WTC11 (cell line): ENCODE measurements at regions not wholly inside any gene's neighbourhood (a gene's known extent, or its start where the extent isn't known, plus 50 kb on each side); places are given as distances from the start of the nearest gene placed in this dataset.

Experiments used
- ATAC-seq: fragments of 200-7000 bp; cut with Tn5 transposase; 2 replicates; pipeline ENCODE4 v1.10.0; 2021; ENCODE audit warnings: mild to moderate bottlenecking, moderate library complexity
- CTCF ChIA-PET: fragments of 300-600 bp; sonication (Branson Sonifier 250); formaldehyde crosslinking; loops from one replicate; lab custom pipeline; 2021; ENCODE audit warnings: antibody characterized with exemption; lab: Charles Lee
- POLR2A ChIA-PET: fragments of 350-600 bp; sonication (Branson Sonifier 250); formaldehyde crosslinking; loops from one replicate; lab custom pipeline; 2021; ENCODE audit warnings: antibody characterized with exemption; lab: Charles Lee
- DNase-seq: peaks from one replicate; pipeline ENCODE4 v3.0.0; 2021; ENCODE audit warnings: low spot score
- H3K27ac Mint-ChIP-seq: 2 replicates; pipeline ENCODE4 v1.8.0; 2021; ENCODE audit warnings: mixed read lengths
- H3K27me3 Mint-ChIP-seq: 2 replicates; pipeline ENCODE4 v1.8.0; 2021; ENCODE audit warnings: low read depth, mild to moderate bottlenecking, moderate library complexity, mixed read lengths
- H3K36me3 Mint-ChIP-seq: 2 replicates; pipeline ENCODE4 v1.8.0; 2021; ENCODE audit warnings: mixed read lengths
- H3K4me1 Mint-ChIP-seq: 2 replicates; pipeline ENCODE4 v1.8.0; 2022; ENCODE audit warnings: mixed read lengths
- H3K4me3 Mint-ChIP-seq: 2 replicates; pipeline ENCODE4 v1.8.0; 2021; ENCODE audit warnings: mild to moderate bottlenecking, moderate library complexity, mixed read lengths
- H3K9me3 Mint-ChIP-seq: 2 replicates; pipeline ENCODE4 v1.8.0; 2021; ENCODE audit warnings: mixed read lengths
- CBFB ChIP-seq: sonication (generic); formaldehyde crosslinking; IDR thresholded peaks from 2 replicates; pipeline ENCODE4 v1.8.1; 2022; ENCODE audit warnings: mild to moderate bottlenecking, low read depth, missing genetic modification reagents
- CREM ChIP-seq: sonication (generic); formaldehyde crosslinking; IDR thresholded peaks from 2 replicates; pipeline ENCODE4 v1.8.1; 2022; ENCODE audit warnings: mild to moderate bottlenecking, missing genetic modification reagents, moderate library complexity
- E2F5 ChIP-seq: sonication (generic); formaldehyde crosslinking; IDR thresholded peaks from 2 replicates; pipeline ENCODE4 v1.8.1; 2022; ENCODE audit warnings: mild to moderate bottlenecking, moderate library complexity, missing genetic modification reagents
- ESRRA ChIP-seq: sonication (generic); formaldehyde crosslinking; IDR thresholded peaks from 2 replicates; pipeline ENCODE4 v1.8.1; 2022; ENCODE audit warnings: mild to moderate bottlenecking, missing genetic modification reagents, borderline replicate concordance
- GTF2I ChIP-seq: fragments of 250-450 bp; sonication (Bioruptor Pico); conservative IDR thresholded peaks from 2 replicates; pipeline ENCODE4 v1.4.0; 2021; ENCODE audit warnings: mild to moderate bottlenecking
- HMGA2 ChIP-seq: fragments of 250-450 bp; sonication (Bioruptor Pico); IDR thresholded peaks from 2 replicates; pipeline ENCODE4 v1.4.0; 2021; ENCODE audit warnings: mild to moderate bottlenecking, moderate library complexity
- JAZF1 ChIP-seq: fragments of 250-450 bp; sonication (Bioruptor Pico); IDR thresholded peaks from 2 replicates; pipeline ENCODE4 v1.9.0; 2021; ENCODE audit warnings: moderate library complexity, mild to moderate bottlenecking, inconsistent platforms
- MAX ChIP-seq: sonication (generic); formaldehyde crosslinking; IDR thresholded peaks from 2 replicates; pipeline ENCODE4 v1.8.0; 2022; ENCODE audit warnings: mild to moderate bottlenecking, missing genetic modification reagents
- MLX ChIP-seq: sonication (generic); formaldehyde crosslinking; IDR thresholded peaks from 2 replicates; pipeline ENCODE4 v1.8.1; 2023; ENCODE audit warnings: mild to moderate bottlenecking, missing genetic modification reagents, moderate library complexity
- NFYB ChIP-seq: sonication (generic); formaldehyde crosslinking; conservative IDR thresholded peaks from 2 replicates; pipeline ENCODE4 v1.8.0; 2022; ENCODE audit warnings: low read depth, missing genetic modification reagents
- SMAD4 ChIP-seq: sonication (generic); formaldehyde crosslinking; IDR thresholded peaks from 2 replicates; pipeline ENCODE4 v1.8.0; 2022; ENCODE audit warnings: mild to moderate bottlenecking, missing genetic modification reagents
- SOX15 ChIP-seq: fragments of 250-450 bp; sonication (Bioruptor Pico); IDR thresholded peaks from 2 replicates; pipeline ENCODE4 v1.9.0; 2021; ENCODE audit warnings: mild to moderate bottlenecking
- TEAD1 ChIP-seq: sonication (generic); formaldehyde crosslinking; IDR thresholded peaks from 2 replicates; pipeline ENCODE4 v1.8.0; 2022; ENCODE audit warnings: mild to moderate bottlenecking, missing genetic modification reagents
- TEAD4 ChIP-seq: sonication (generic); formaldehyde crosslinking; IDR thresholded peaks from 2 replicates; pipeline ENCODE4 v1.8.0; 2022; ENCODE audit warnings: mild to moderate bottlenecking, missing genetic modification reagents
- TP53 ChIP-seq: sonication (generic); formaldehyde crosslinking; IDR thresholded peaks from 2 replicates; pipeline ENCODE4 v1.8.1; 2023; ENCODE audit warnings: mild to moderate bottlenecking, missing genetic modification reagents
- ZBTB43 ChIP-seq: sonication (generic); formaldehyde crosslinking; IDR thresholded peaks from 2 replicates; pipeline ENCODE4 v1.8.1; 2023; ENCODE audit warnings: mild to moderate bottlenecking, missing genetic modification reagents
- ZMAT4 ChIP-seq: fragments of 250-450 bp; sonication (Bioruptor Pico); IDR thresholded peaks from 2 replicates; pipeline ENCODE4 v1.9.0; 2021; ENCODE audit warnings: mild to moderate bottlenecking
- ZNF138 ChIP-seq: sonication (generic); formaldehyde crosslinking; conservative IDR thresholded peaks from 2 replicates; pipeline ENCODE4 v1.8.1; 2022; ENCODE audit warnings: mild to moderate bottlenecking, moderate library complexity, missing genetic modification reagents
- ZNF512 ChIP-seq: sonication (generic); formaldehyde crosslinking; IDR thresholded peaks from 2 replicates; pipeline ENCODE4 v1.8.1; 2022; ENCODE audit warnings: missing genetic modification reagents, borderline replicate concordance

- DNase-seq (no peak), ATAC-seq (no peak)
- Mint-ChIP-seq H3K27ac (no peak overlapping the region), H3K27me3 (no peaks in the 10 kb centered on the region), H3K4me3 (no peak overlapping the region), H3K4me1 (peaks cover 11% of the 10 kb centered on the region), H3K36me3 (no peaks in the 10 kb centered on the region)
- CTCF ChIA-PET, result no interaction called here
- TF ChIP-seq HMGA2 (CRISPR knock-in tag), result no peak
- TF ChIP-seq MAX (CRISPR knock-in tag), result no peak
- no peak for TF ChIP-seq MLX (CRISPR knock-in tag)
- TF ChIP-seq ZMAT4, result no peak
- no peak for TF ChIP-seq ZNF512 (CRISPR knock-in tag)
- no peak for TF ChIP-seq NFYB (CRISPR knock-in tag)
- TF ChIP-seq JAZF1 (CRISPR knock-in tag), result no peak
- no peak for TF ChIP-seq ZNF138 (CRISPR knock-in tag)
- TF ChIP-seq CREM (CRISPR knock-in tag), result no peak
- TF ChIP-seq GTF2I, result no peak
- no peak for TF ChIP-seq SOX15 (CRISPR knock-in tag)
- TF ChIP-seq TEAD1 (CRISPR knock-in tag), result no peak
- TF ChIP-seq, all 79 proteins: peak for 0
- peaks cover 6% of the 10 kb centered on the region; the same call in 1 of the 2 replicates for H3K9me3 Mint-ChIP-seq
- POLR2A ChIA-PET, result no interaction called here
Observed at GRCh38 chr3:102905811-102906210, 471.0 kb downstream of the ZPLD1 start.

GRCh38 chr3:102906818-102907217 lies 472.0 kb downstream of the ZPLD1 start:
- TF ChIP-seq ESRRA (CRISPR knock-in tag), result no peak
- TF ChIP-seq E2F5 (CRISPR knock-in tag), result no peak
- TF ChIP-seq ZBTB43 (CRISPR knock-in tag), result no peak
- TF ChIP-seq TP53 (CRISPR knock-in tag), result no peak
- TF ChIP-seq MLX (CRISPR knock-in tag), result no peak
- TF ChIP-seq SMAD4 (CRISPR knock-in tag), result no peak
- TF ChIP-seq CBFB (CRISPR knock-in tag), result no peak
- TF ChIP-seq TEAD4 (CRISPR knock-in tag), result no peak
- TF ChIP-seq NFYB (CRISPR knock-in tag), result no peak
- peaks cover 6% of the 10 kb centered on the region; the same call in 1 of the 2 replicates for H3K9me3 Mint-ChIP-seq
- H3K4me1 Mint-ChIP-seq, result peaks cover 11% of the 10 kb centered on the region
- H3K4me3 Mint-ChIP-seq, result no peak overlapping the region
- ATAC-seq (no peak), DNase-seq (no peak)
- POLR2A ChIA-PET, result no interaction called here
- CTCF ChIA-PET, result no interaction called here
- H3K36me3 Mint-ChIP-seq, result no peaks in the 10 kb centered on the region
- H3K27ac Mint-ChIP-seq, result no peak overlapping the region
- H3K27me3 Mint-ChIP-seq, result no peaks in the 10 kb centered on the region
